Thoracic aorta (tissue), 2 donors: ENCODE measurements at regions not wholly inside any gene's neighbourhood (a gene's known extent, or its start where the extent isn't known, plus 50 kb on each side); places are given as distances from the start of the nearest gene placed in this dataset.

Experiments used
- ATAC-seq: fragments of 150-250 bp; one replicate; pipeline ENCODE4 v1.8.0; 2017; ENCODE audit warnings: low read depth; ENCODE audit not compliant: insufficient number of reproducible peaks, low FRiP score
- DNase-seq: peaks from one replicate; pipeline ENCODE4 v3.0.0-alpha.2; 2020; ENCODE audit warnings: low spot score
- H3K27ac ChIP-seq, 2 donors: fragments of 200-600 bp; sonication (generic); 1 replicate in 1 of 2; 2 replicates in 1 of 2; pipeline ENCODE4 v1.5.1; 2016; ENCODE audit warnings: mild to moderate bottlenecking in 2 of 2, moderate library complexity in 2 of 2
- H3K27me3 ChIP-seq: fragments of 200-600 bp; sonication (generic); replicated peaks from 2 replicates; pipeline ENCODE4 v1.6.0; 2016; ENCODE audit warnings: mild to moderate bottlenecking; ENCODE audit not compliant: insufficient read depth
- H3K36me3 ChIP-seq: fragments of 200-600 bp; sonication (generic); one replicate; pipeline ENCODE4 v1.5.1; 2016
- H3K4me1 ChIP-seq, 2 donors: fragments of 200-600 bp; sonication (generic); 1 replicate in 1 of 2; 2 replicates in 1 of 2; pipeline versions ENCODE4 v1.5.1 to v1.6.0; 2016; ENCODE audit warnings: low read depth in 2 of 2, mild to moderate bottlenecking in 1 of 2; ENCODE audit not compliant: control insufficient read depth in 1 of 2
- H3K4me3 ChIP-seq: fragments of 200-600 bp; sonication (generic); 2 replicates; pipeline ENCODE4 v1.5.1; 2016; ENCODE audit warnings: mild to moderate bottlenecking
- H3K9me3 ChIP-seq: fragments of 200-600 bp; sonication (generic); 2 replicates; pipeline ENCODE4 v1.5.1; 2016
- TF ChIP-seq, protein P1 (sequence below): fragments of 200-600 bp; sonication (generic); IDR thresholded peaks from one replicate; pipeline ENCODE4 v1.5.1; 2019; ENCODE audit warnings: antibody characterized with exemption

DNA sequence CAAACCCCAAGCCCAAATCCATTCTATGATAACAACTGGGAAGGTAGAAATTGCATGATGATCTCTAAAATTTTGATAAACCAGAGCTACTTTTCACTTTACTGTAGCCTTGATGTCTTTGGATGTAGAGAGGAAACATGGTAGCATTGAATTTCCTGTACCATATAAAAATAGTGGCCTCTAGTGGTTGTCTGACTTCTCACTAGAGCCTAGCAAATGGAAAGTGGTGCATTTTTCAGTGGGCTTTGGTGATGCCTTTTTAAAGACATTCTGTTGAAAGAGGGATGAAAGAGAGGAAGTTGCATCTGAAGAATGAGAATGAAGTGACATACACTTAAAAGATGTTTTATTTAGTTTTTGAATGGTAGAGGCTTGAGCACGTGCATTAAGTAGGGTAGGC, 662.2 kb downstream of the XIRP2 start:
- no peak for ATAC-seq
- Histone ChIP-seq H3K9me3 (no peaks in the 10 kb centered on the region), H3K36me3 (no peaks in the 10 kb centered on the region), H3K4me1 (no peaks in the 10 kb centered on the region), H3K27ac (no peak overlapping the region), H3K4me3 (no peak overlapping the region), H3K27me3 (no peaks in the 10 kb centered on the region)
- TF ChIP-seq, protein P1, sequence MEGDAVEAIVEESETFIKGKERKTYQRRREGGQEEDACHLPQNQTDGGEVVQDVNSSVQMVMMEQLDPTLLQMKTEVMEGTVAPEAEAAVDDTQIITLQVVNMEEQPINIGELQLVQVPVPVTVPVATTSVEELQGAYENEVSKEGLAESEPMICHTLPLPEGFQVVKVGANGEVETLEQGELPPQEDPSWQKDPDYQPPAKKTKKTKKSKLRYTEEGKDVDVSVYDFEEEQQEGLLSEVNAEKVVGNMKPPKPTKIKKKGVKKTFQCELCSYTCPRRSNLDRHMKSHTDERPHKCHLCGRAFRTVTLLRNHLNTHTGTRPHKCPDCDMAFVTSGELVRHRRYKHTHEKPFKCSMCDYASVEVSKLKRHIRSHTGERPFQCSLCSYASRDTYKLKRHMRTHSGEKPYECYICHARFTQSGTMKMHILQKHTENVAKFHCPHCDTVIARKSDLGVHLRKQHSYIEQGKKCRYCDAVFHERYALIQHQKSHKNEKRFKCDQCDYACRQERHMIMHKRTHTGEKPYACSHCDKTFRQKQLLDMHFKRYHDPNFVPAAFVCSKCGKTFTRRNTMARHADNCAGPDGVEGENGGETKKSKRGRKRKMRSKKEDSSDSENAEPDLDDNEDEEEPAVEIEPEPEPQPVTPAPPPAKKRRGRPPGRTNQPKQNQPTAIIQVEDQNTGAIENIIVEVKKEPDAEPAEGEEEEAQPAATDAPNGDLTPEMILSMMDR, result no peak
- no peak for DNase-seq

- no peaks in the 10 kb centered on the region for H3K4me1 ChIP-seq
These were observed 660.1 kb downstream of the XIRP2 start for GRCh38 chr2:167548396-167548795.

DNA sequence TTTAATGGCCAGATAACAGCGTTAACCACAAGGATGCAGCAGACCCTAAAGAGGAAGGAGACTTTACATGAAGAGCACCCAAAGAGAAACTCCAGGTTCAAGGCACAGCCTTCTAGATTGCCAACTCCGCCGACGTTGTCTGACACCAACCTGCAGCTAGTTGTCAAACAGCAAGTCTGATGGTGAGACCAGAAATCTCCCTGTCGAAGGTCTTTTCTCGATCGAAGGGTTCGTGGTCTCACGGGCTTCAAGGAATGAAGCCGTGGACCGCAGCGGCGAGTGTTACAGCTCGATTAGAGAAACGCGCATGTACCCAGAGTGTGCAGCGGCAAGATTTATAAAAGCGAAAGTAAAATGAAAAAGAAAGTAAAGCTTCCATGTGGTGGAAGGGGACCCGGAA, 656.3 kb downstream of the XIRP2 start:
- no peaks in the 10 kb centered on the region for H3K4me1 ChIP-seq
- TF ChIP-seq, protein P1, result no peak
- H3K4me3 ChIP-seq, result no peak overlapping the region
- no peak overlapping the region for H3K27ac ChIP-seq
- ATAC-seq (no peak), DNase-seq (no peak)
- H3K36me3 ChIP-seq, result no peaks in the 10 kb centered on the region
- H3K27me3 ChIP-seq, result no peaks in the 10 kb centered on the region
- no peaks in the 10 kb centered on the region for H3K9me3 ChIP-seq

More at GRCh38 chr2:167548396-167548795, 660.1 kb downstream of the XIRP2 start:
- Histone ChIP-seq H3K27ac (no peak overlapping the region), H3K36me3 (no peaks in the 10 kb centered on the region), H3K4me3 (no peak overlapping the region), H3K27me3 (no peaks in the 10 kb centered on the region), H3K9me3 (no peaks in the 10 kb centered on the region)
- no peak for ATAC-seq
- DNase-seq, result no peak
- TF ChIP-seq, protein P1, result no peak

DNA sequence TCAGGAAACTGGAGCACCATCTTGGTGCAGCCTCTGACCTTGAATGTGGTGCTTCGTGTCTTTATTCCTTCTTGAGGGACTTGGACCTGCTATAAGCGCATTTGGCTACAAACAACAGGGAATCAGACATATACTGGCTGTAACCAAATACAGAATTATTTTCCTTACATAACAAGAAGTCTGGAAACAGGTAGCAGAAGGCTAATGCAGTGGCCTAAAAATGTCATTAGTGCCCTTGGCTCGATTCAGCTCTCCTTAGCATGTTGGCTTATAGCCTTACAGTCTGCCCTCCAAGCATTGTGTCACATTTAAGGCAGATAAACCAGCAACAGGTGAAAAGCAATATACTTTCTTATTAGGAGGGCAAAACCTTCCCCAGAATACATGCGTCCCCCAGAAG, 655.4 kb downstream of the XIRP2 start:
- ATAC-seq, result peak; percentile 28
- Histone ChIP-seq H3K4me3 (no peak overlapping the region), H3K9me3 (no peaks in the 10 kb centered on the region), H3K4me1 (no peaks in the 10 kb centered on the region), H3K27me3 (no peaks in the 10 kb centered on the region), H3K27ac (no peak overlapping the region), H3K36me3 (no peaks in the 10 kb centered on the region)
- TF ChIP-seq, protein P1, result no peak
- DNase-seq, result no peak

- Histone ChIP-seq H3K36me3 (no peaks in the 10 kb centered on the region), H3K27ac (no peak overlapping the region), H3K4me1 (no peaks in the 10 kb centered on the region), H3K9me3 (no peaks in the 10 kb centered on the region), H3K4me3 (no peak overlapping the region), H3K27me3 (no peaks in the 10 kb centered on the region)
- ATAC-seq (no peak), DNase-seq (no peak)
- TF ChIP-seq, protein P1, result no peak
These were observed 649.5 kb downstream of the XIRP2 start for GRCh38 chr2:167537743-167538142.
